OCI-LY3 (cell line): ENCODE measurements at regions not wholly inside any gene's neighbourhood (a gene's known extent, or its start where the extent isn't known, plus 50 kb on each side); places are given as distances from the start of the nearest gene placed in this dataset.

Experiments used
- EZH2phosphoT487 ChIP-seq: fragments of 200-600 bp; shearing (Covaris generic); IDR thresholded peaks from 2 replicates; pipeline ENCODE4 v1.6.1; 2018; ENCODE audit warnings: antibody characterized with exemption, mixed run types, low read depth
- TF ChIP-seq, protein P1 (sequence below): fragments of 200-600, 300-600 bp; sonication (generic); IDR thresholded peaks from 2 replicates; pipeline ENCODE4 v1.5.1; 2014; ENCODE audit warnings: antibody characterized with exemption, low read length, low read depth

DNA sequence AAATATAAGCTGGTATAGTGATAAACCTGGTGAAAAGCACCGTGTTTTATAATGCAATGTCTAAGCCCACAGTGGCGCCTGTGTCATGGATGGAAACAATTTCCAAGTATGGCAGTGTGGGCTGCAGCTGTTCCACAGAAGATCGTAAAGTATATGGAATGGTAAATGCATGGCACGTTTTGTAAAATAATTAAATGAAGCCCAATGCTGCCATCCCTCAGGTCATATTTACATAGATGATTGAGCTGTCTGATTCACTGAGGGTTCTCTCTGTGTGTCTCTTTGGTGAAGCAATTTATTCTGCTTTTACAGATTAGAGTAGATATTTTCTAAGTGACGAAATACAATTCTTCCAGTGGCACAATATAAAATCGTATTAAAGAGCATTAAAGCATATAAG, 164.8 kb downstream of the ASMT start:
- no peak for TF ChIP-seq EZH2phosphoT487
- TF ChIP-seq, protein P1, sequence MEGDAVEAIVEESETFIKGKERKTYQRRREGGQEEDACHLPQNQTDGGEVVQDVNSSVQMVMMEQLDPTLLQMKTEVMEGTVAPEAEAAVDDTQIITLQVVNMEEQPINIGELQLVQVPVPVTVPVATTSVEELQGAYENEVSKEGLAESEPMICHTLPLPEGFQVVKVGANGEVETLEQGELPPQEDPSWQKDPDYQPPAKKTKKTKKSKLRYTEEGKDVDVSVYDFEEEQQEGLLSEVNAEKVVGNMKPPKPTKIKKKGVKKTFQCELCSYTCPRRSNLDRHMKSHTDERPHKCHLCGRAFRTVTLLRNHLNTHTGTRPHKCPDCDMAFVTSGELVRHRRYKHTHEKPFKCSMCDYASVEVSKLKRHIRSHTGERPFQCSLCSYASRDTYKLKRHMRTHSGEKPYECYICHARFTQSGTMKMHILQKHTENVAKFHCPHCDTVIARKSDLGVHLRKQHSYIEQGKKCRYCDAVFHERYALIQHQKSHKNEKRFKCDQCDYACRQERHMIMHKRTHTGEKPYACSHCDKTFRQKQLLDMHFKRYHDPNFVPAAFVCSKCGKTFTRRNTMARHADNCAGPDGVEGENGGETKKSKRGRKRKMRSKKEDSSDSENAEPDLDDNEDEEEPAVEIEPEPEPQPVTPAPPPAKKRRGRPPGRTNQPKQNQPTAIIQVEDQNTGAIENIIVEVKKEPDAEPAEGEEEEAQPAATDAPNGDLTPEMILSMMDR = no peak
